Upper lobe of right lung (tissue), 1 donor: ENCODE measurements at regions not wholly inside any gene's neighbourhood (a gene's known extent, or its start where the extent isn't known, plus 50 kb on each side); places are given as distances from the start of the nearest gene placed in this dataset.

Experiments
- ATAC-seq: fragments of 200-7000 bp; cut with Tn5 transposase; one replicate; pipeline ENCODE4 v1.9.1; 2020; ENCODE audit warnings: mild to moderate bottlenecking, moderate library complexity
- DNase-seq: peaks from one replicate; pipeline ENCODE4 v3.0.0-alpha.2; 2020
- H3K27ac ChIP-seq: fragments of 200-600 bp; one replicate; pipeline ENCODE4 v1.8.0; 2022
- H3K27me3 ChIP-seq: fragments of 200-600 bp; one replicate; pipeline ENCODE4 v1.8.0; 2022; ENCODE audit warnings: mild to moderate bottlenecking
- H3K36me3 ChIP-seq: fragments of 200-600 bp; one replicate; pipeline ENCODE4 v1.8.0; 2022
- H3K4me1 ChIP-seq: fragments of 200-600 bp; one replicate; pipeline ENCODE4 v1.8.0; 2022
- H3K4me3 ChIP-seq: fragments of 200-600 bp; one replicate; pipeline ENCODE4 v1.8.0; 2022; ENCODE audit warnings: mild to moderate bottlenecking
- H3K9me3 ChIP-seq: fragments of 200-600 bp; one replicate; pipeline ENCODE4 v1.8.0; 2022
- CTCF ChIP-seq: fragments of 200-600 bp; IDR thresholded peaks from one replicate; pipeline ENCODE4 v1.8.0; 2022; ENCODE audit warnings: antibody characterized with exemption
- intact Hi-C: fragments of 100-400 bp; cut with DNase I; formaldehyde crosslinking; loops from one replicate; pipeline ENCODE4 v1.11.0; 2022
- donor health status: DM: no; HTN: yes; CAD: no; lungs with severe emphysema.

- no peaks in the 10 kb centered on the region for H3K27me3 ChIP-seq
- DNase-seq, result no peak
- no peaks in the 10 kb centered on the region for H3K4me1 ChIP-seq
- no peaks in the 10 kb centered on the region for H3K9me3 ChIP-seq
- no peak overlapping the region for H3K27ac ChIP-seq
- no peak for ATAC-seq
- H3K36me3 ChIP-seq, result no peaks in the 10 kb centered on the region
- intact Hi-C loops, result no loop called here
- H3K4me3 ChIP-seq, result no peak overlapping the region
- TF ChIP-seq CTCF, result peak; percentile 30
Measured at GRCh38 chr3:147616998-147617619, 207.9 kb downstream of the ZIC1 start.

GRCh38 chr3:147618691-147619090, 209.5 kb downstream of the ZIC1 start:
- ATAC-seq (no peak), DNase-seq (no peak)
- H3K36me3 ChIP-seq, result no peaks in the 10 kb centered on the region
- no peak for TF ChIP-seq CTCF
- no peak overlapping the region for H3K4me3 ChIP-seq
- no peaks in the 10 kb centered on the region for H3K4me1 ChIP-seq
- H3K27me3 ChIP-seq, result no peaks in the 10 kb centered on the region
- intact Hi-C loops, result no loop called here
- no peak overlapping the region for H3K27ac ChIP-seq
- H3K9me3 ChIP-seq, result no peaks in the 10 kb centered on the region

GRCh38 chr3:147619921-147620560, 210.9 kb downstream of the ZIC1 start:
- ATAC-seq (no peak), DNase-seq (no peak)
- Histone ChIP-seq H3K9me3 (no peaks in the 10 kb centered on the region), H3K27ac (no peak overlapping the region), H3K4me1 (no peaks in the 10 kb centered on the region), H3K27me3 (no peaks in the 10 kb centered on the region), H3K36me3 (no peaks in the 10 kb centered on the region), H3K4me3 (no peak overlapping the region)
- TF ChIP-seq CTCF, result no peak
- intact Hi-C loops, result no loop called here

GRCh38 chr3:147620906-147621305, 211.7 kb downstream of the ZIC1 start:
- H3K4me1 ChIP-seq, result no peaks in the 10 kb centered on the region
- H3K9me3 ChIP-seq, result no peaks in the 10 kb centered on the region
- intact Hi-C loops, result no loop called here
- no peaks in the 10 kb centered on the region for H3K27me3 ChIP-seq
- no peaks in the 10 kb centered on the region for H3K36me3 ChIP-seq
- H3K4me3 ChIP-seq, result no peak overlapping the region
- ATAC-seq (no peak), DNase-seq (no peak)
- no peak for TF ChIP-seq CTCF
- H3K27ac ChIP-seq, result no peak overlapping the region

GRCh38 chr3:147630921-147631415, 221.8 kb downstream of the ZIC1 start:
- Histone ChIP-seq H3K27ac (no peak overlapping the region), H3K4me1 (no peaks in the 10 kb centered on the region), H3K36me3 (no peaks in the 10 kb centered on the region), H3K9me3 (peaks cover 2% of the 10 kb centered on the region), H3K4me3 (no peak overlapping the region), H3K27me3 (peaks cover 8% of the 10 kb centered on the region)
- intact Hi-C loops, result no loop called here
- ATAC-seq (no peak), DNase-seq (no peak)
- no peak for TF ChIP-seq CTCF
